IMR-90 (cell line): ENCODE measurements at regions not wholly inside any gene's neighbourhood (a gene's known extent, or its start where the extent isn't known, plus 50 kb on each side); places are given as distances from the start of the nearest gene placed in this dataset.

Experiments used
- ATAC-seq: fragments of 200-7000 bp; cut with Tn5 transposase; 2 replicates; pipeline ENCODE4 v1.9.1; 2020; ENCODE audit warnings: low read depth, mild to moderate bottlenecking, moderate library complexity
- BruUV-seq: library from RNA; stranded (reverse); fragments of 400-500 nt; replicated peaks from 2 replicates; lab custom pipeline; 2021; lab: Mats Ljungman, UMichigan
- CTCF ChIA-PET: fragments of 300-600 bp; formaldehyde crosslinking; extraction: SDS; loops from one replicate; lab custom pipeline; 2021; ENCODE audit warnings: antibody characterized with exemption; lab: Yijun Ruan, JAX
- POLR2A ChIA-PET: fragments of 300-600 bp; sonication (Branson Sonifier 250); formaldehyde crosslinking; loops from one replicate; lab custom pipeline; 2022; ENCODE audit warnings: antibody characterized with exemption; ENCODE audit not compliant: unreplicated experiment; lab: Charles Lee
- DNase-seq: peaks from one replicate; pipeline ENCODE4 v3.0.0; 2013
- H2AFZ ChIP-seq: replicated peaks from 2 replicates; pipeline ENCODE3; 2013; ENCODE audit warnings: low read length, mild to moderate bottlenecking; ENCODE audit not compliant: poor library complexity
- H2AK5ac ChIP-seq: 2 replicates; pipeline ENCODE4 v1.6.1; 2013; ENCODE audit warnings: low read depth, low read length, inconsistent platforms
- H2AK9ac ChIP-seq: replicated peaks from 2 replicates; pipeline ENCODE3; 2013; ENCODE audit warnings: mild to moderate bottlenecking, low read depth, low read length, moderate library complexity; ENCODE audit not compliant: poor library complexity
- H2BK120ac ChIP-seq: 2 replicates; pipeline ENCODE4 v1.6.1; 2013; ENCODE audit warnings: low read depth, low read length, inconsistent platforms
- H2BK15ac ChIP-seq: 3 replicates; pipeline ENCODE4 v1.6.1; 2013; ENCODE audit warnings: low read depth, low read length, inconsistent platforms
- H2BK20ac ChIP-seq: 2 replicates; pipeline ENCODE4 v1.6.1; 2013; ENCODE audit warnings: low read depth, mild to moderate bottlenecking, inconsistent platforms, low read length, moderate library complexity
- H2BK5ac ChIP-seq: 2 replicates; pipeline ENCODE4 v1.6.1; 2013; ENCODE audit warnings: mild to moderate bottlenecking, low read depth, low read length, inconsistent platforms; ENCODE audit not compliant: poor library complexity, severe bottlenecking
- H3K14ac ChIP-seq: replicated peaks from 2 replicates; pipeline ENCODE4 v1.6.1; 2013; ENCODE audit warnings: low read depth, low read length, inconsistent platforms
- H3K18ac ChIP-seq: 2 replicates; pipeline ENCODE4 v1.6.1; 2013; ENCODE audit warnings: low read depth, low read length, control low read depth
- H3K23ac ChIP-seq: 2 replicates; pipeline ENCODE4 v1.6.1; 2013; ENCODE audit warnings: low read depth, low read length, inconsistent platforms
- H3K27ac ChIP-seq: 2 replicates; pipeline ENCODE4 v1.5.1; 2013; ENCODE audit warnings: mild to moderate bottlenecking, control low read depth, low read length; ENCODE audit not compliant: insufficient read depth
- H3K27me3 ChIP-seq: 2 replicates; pipeline ENCODE4 v1.6.1; 2013; ENCODE audit warnings: low read length; ENCODE audit not compliant: control insufficient read depth, insufficient read depth
- H3K36me3 ChIP-seq: 2 replicates; pipeline ENCODE4 v1.6.1; 2013; ENCODE audit warnings: low read length, mixed read lengths; ENCODE audit not compliant: control insufficient read depth, insufficient read depth
- H3K4ac ChIP-seq: 2 replicates; pipeline ENCODE4 v1.6.1; 2013; ENCODE audit warnings: low read depth, low read length, inconsistent platforms
- H3K4me1 ChIP-seq: 2 replicates; pipeline ENCODE4 v1.6.1; 2013; ENCODE audit warnings: low read length, mixed read lengths; ENCODE audit not compliant: control insufficient read depth, insufficient read depth
- H3K4me2 ChIP-seq: 2 replicates; pipeline ENCODE4 v1.6.1; 2013; ENCODE audit warnings: low read depth, mild to moderate bottlenecking, control low read depth, low read length, moderate library complexity
- H3K4me3 ChIP-seq: 2 replicates; pipeline ENCODE4 v1.5.1; 2013; ENCODE audit warnings: low read depth, mild to moderate bottlenecking, control low read depth, low read length, moderate library complexity; ENCODE audit not compliant: insufficient read depth
- H3K56ac ChIP-seq: 2 replicates; pipeline ENCODE4 v1.6.1; 2013; ENCODE audit warnings: low read length, inconsistent platforms; ENCODE audit not compliant: insufficient read depth; ENCODE audit errors: extremely low read depth
- H3K79me1 ChIP-seq, 2 experiments: 2 replicates each; pipeline ENCODE4 v1.6.1; 2013; ENCODE audit warnings: low read length in 2 of 2, inconsistent platforms in 1 of 2, low read depth in 1 of 2
- H3K9ac ChIP-seq: 2 replicates; pipeline ENCODE4 v1.6.1; 2013; ENCODE audit warnings: low read depth, low read length, control low read depth
- H3K9me1 ChIP-seq: 2 replicates; pipeline ENCODE4 v1.6.1; 2013; ENCODE audit warnings: low read length, inconsistent platforms; ENCODE audit not compliant: insufficient read depth
- H3K9me3 ChIP-seq: 2 replicates; pipeline ENCODE4 v1.6.1; 2013; ENCODE audit warnings: low read length; ENCODE audit not compliant: control insufficient read depth, insufficient read depth
- H4K20me1 ChIP-seq: 2 replicates; pipeline ENCODE4 v1.6.1; 2013; ENCODE audit warnings: low read length, inconsistent platforms; ENCODE audit not compliant: insufficient read depth
- H4K5ac ChIP-seq: 2 replicates; pipeline ENCODE4 v1.6.1; 2013; ENCODE audit warnings: mild to moderate bottlenecking, low read depth, low read length, control low read depth
- H4K8ac ChIP-seq, 2 experiments: 2 replicates each; pipeline ENCODE4 v1.6.1; 2013; ENCODE audit warnings: low read depth in 2 of 2, low read length in 2 of 2, control low read depth in 1 of 2, inconsistent platforms in 1 of 2
- H4K91ac ChIP-seq: 2 replicates; pipeline ENCODE4 v1.6.1; 2013; ENCODE audit warnings: low read depth, low read length, inconsistent platforms; ENCODE audit not compliant: insufficient read depth
- RCOR1 ChIP-seq: IDR thresholded peaks from 2 replicates; pipeline ENCODE4 v1.6.1; 2012; ENCODE audit warnings: mild to moderate bottlenecking, low read length, improper control_type of control experiment; ENCODE audit not compliant: insufficient replicate concordance
- WGBS, 2 experiments: methylation state at CpG; one replicate each; pipeline versions ENCODE4 v1.1.5 to v1.1.7; 2013; ENCODE audit warnings: missing lambda C conversion rate in 2 of 2; ENCODE audit not compliant: insufficient read length in 1 of 2; ENCODE audit errors: extremely low coverage in 2 of 2; 5-methylcytosine and 5-hydroxymethylcytosine counted together
- dilution Hi-C: fragments of 300-500 bp; cut with HindIII; formaldehyde crosslinking; loops from one replicate; pipeline ENCODE4 v1.14.3; 2018; ENCODE audit warnings: low sequenced_read_pairs; ENCODE audit not compliant: unreplicated experiment
- in situ Hi-C: fragments of 300-500 bp; cut with MboI; formaldehyde crosslinking; loops from 3 replicates; pipeline ENCODE4 v1.14.3; 2019; ENCODE audit warnings: low sequenced_read_pairs, inconsistent platforms, mixed read lengths
- intact Hi-C: fragments of 100-400 bp; cut with micrococcal nuclease; formaldehyde crosslinking; loops from 2 replicates; pipeline ENCODE4 v1.10.0; 2022

- TF ChIP-seq RCOR1, result no peak
- Histone ChIP-seq H3K9me1 (no peaks in the 10 kb centered on the region), H3K23ac (no peak overlapping the region), H3K4me1 (no peaks in the 10 kb centered on the region), H3K18ac (no peak overlapping the region), H3K4me2 (no peak overlapping the region), H2AK5ac (no peak overlapping the region), H2BK15ac (no peak overlapping the region), H2AFZ (no peak overlapping the region), H2BK120ac (no peak overlapping the region), H3K14ac (no peak overlapping the region), H3K36me3 (no peaks in the 10 kb centered on the region), H2AK9ac (no peak overlapping the region), H3K9me3 (no peaks in the 10 kb centered on the region), H3K4ac (no peak overlapping the region), H3K27me3 (no peaks in the 10 kb centered on the region), H2BK5ac (no peak overlapping the region), H3K79me1 (no peaks in the 10 kb centered on the region), H3K27ac (no peak overlapping the region), H3K9ac (no peak overlapping the region), H4K5ac (no peak overlapping the region), H3K4me3 (no peak overlapping the region), H2BK20ac (no peak overlapping the region), H4K8ac (no peak overlapping the region), H3K56ac (no peak overlapping the region), H4K91ac (no peak overlapping the region), H4K20me1 (no peaks in the 10 kb centered on the region)
- no TSS peak for BruUV-seq
- DNase-seq (no peak), ATAC-seq (no peak)
- dilution Hi-C loops (no loop called here), in situ Hi-C loops (no loop called here), intact Hi-C loops (no loop called here)
- ChIA-PET CTCF (interaction anchor here (0.6 kb wide), 1 partner anchor 844 kb away, joined by 3 read pairs; no protein-coding TSS in a partner anchor), POLR2A (no interaction called here)
- WGBS, 2 experiments, result no CpG with 5 or more reads among the region's 4 CpGs
Observed at GRCh38 chr2:150188177-150188576, 299.3 kb downstream of the RND3 start.
